GM12892 (cell line): ENCODE measurements at regions not wholly inside any gene's neighbourhood (a gene's known extent, or its start where the extent isn't known, plus 50 kb on each side); places are given as distances from the start of the nearest gene placed in this dataset.

Experiments used
- POLR2A ChIP-seq: IDR thresholded peaks from 2 replicates; pipeline ENCODE4 v1.6.1; 2011; ENCODE audit warnings: low read depth, low read length, control low read depth
- POLR2AphosphoS5 ChIP-seq: IDR thresholded peaks from 2 replicates; pipeline ENCODE4 v1.6.1; 2011; ENCODE audit warnings: low read depth, low read length, control low read depth

GRCh38 chr1:72845981-72846380, 563.6 kb upstream of the NEGR1 start:
- TF ChIP-seq POLR2A (no peak), POLR2AphosphoS5 (no peak)
